Esophagus muscularis mucosa (tissue), 4 donors: ENCODE measurements at regions not wholly inside any gene's neighbourhood (a gene's known extent, or its start where the extent isn't known, plus 50 kb on each side); places are given as distances from the start of the nearest gene placed in this dataset.

Source experiments
- DNase-seq: peaks from one replicate; pipeline ENCODE4 v3.0.0-alpha.2; 2017; ENCODE audit errors: extremely low spot score
- H3K27ac ChIP-seq, 4 donors: fragments of 200-600 bp; sonication (generic); replicated peaks in 1 of 4; 1 replicate in 3 of 4; 2 replicates in 1 of 4; pipeline ENCODE4 v1.5.1; 2016 to 2019; ENCODE audit warnings: mild to moderate bottlenecking in 1 of 4
- H3K27me3 ChIP-seq, 4 donors: fragments of 200-600 bp; sonication (generic); one replicate each; pipeline versions ENCODE4 v1.5.1 to v1.6.0; 2016 to 2019
- H3K36me3 ChIP-seq, 4 donors: fragments of 200-600 bp; sonication (generic); one replicate each; pipeline ENCODE4 v1.5.1; 2016 to 2019
- H3K4me1 ChIP-seq, 4 donors: fragments of 200-600 bp; sonication (generic); one replicate each; pipeline ENCODE4 v1.5.1; 2016 to 2019
- H3K4me3 ChIP-seq, 4 donors: fragments of 200-600 bp; sonication (generic); 1 replicate in 2 of 4; 2 replicates in 2 of 4; pipeline ENCODE4 v1.5.1; 2016 to 2019; ENCODE audit warnings: mild to moderate bottlenecking in 4 of 4, moderate library complexity in 1 of 4
- H3K9me3 ChIP-seq, 4 donors: fragments of 200-600 bp; sonication (generic); 1 replicate in 3 of 4; 2 replicates in 1 of 4; pipeline ENCODE4 v1.5.1; 2016 to 2019
- CTCF ChIP-seq, 3 experiments: fragments of 200-600 bp in 2 of 3; fragments of 450-650 bp in 1 of 3; sonication (generic) in 2 of 3; IDR thresholded peaks; one replicate each; pipeline ENCODE4 v1.5.1; 2017 to 2019; ENCODE audit warnings: antibody characterized with exemption in 3 of 3, mild to moderate bottlenecking in 2 of 3, moderate library complexity in 1 of 3
- EP300 ChIP-seq: sonication (generic); formaldehyde crosslinking; IDR thresholded peaks from one replicate; pipeline ENCODE4 v1.6.1; 2017; ENCODE audit warnings: antibody characterized with exemption
- POLR2A ChIP-seq: fragments of 450-650 bp; IDR thresholded peaks from one replicate; pipeline ENCODE4 v1.6.1; 2017; ENCODE audit warnings: antibody characterized with exemption, moderate library complexity, mild to moderate bottlenecking, low read depth
- POLR2AphosphoS5 ChIP-seq, 2 donors: sonication (generic); formaldehyde crosslinking; IDR thresholded peaks; one replicate each; pipeline ENCODE4 v1.6.1; 2017; ENCODE audit warnings: antibody characterized with exemption in 2 of 2
- WGBS: methylation state at CpG from one replicate; pipeline ENCODE4 v1.1.5; 2018; 5-methylcytosine and 5-hydroxymethylcytosine counted together
- intact Hi-C: fragments of 100-400 bp; cut with DNase I; formaldehyde crosslinking; loops from one replicate; pipeline ENCODE4 v1.15.1; 2023

GRCh38 chr20:39990692-39991091, 698.3 kb downstream of the MAFB start:
- Histone ChIP-seq H3K36me3 (no peaks in the 10 kb centered on the region), H3K4me3 (no peak overlapping the region), H3K4me1 (peaks cover 17 to 25% (median 19%) of the 10 kb centered on the region in 4 donors), H3K9me3 (peaks cover 0 to 3% (median 0%) of the 10 kb centered on the region in 4 donors), H3K27ac (no peak overlapping the region), H3K27me3 (no peaks in the 10 kb centered on the region)
- intact Hi-C loops = no loop called here
- no peak for TF ChIP-seq POLR2AphosphoS5 (IDR thresholded peaks at IDR 0.05)
- TF ChIP-seq POLR2A = no peak
- TF ChIP-seq CTCF (IDR thresholded peaks at IDR 0.05) = no peak
- TF ChIP-seq EP300 = no peak
- DNase-seq = no peak

- peaks cover 0 to 3% (median 0%) of the 10 kb centered on the region in 4 donors for H3K9me3 ChIP-seq
- intact Hi-C loops = no loop called here
- no peak overlapping the region for H3K27ac ChIP-seq
- TF ChIP-seq EP300 = no peak
- no peak for TF ChIP-seq CTCF (IDR thresholded peaks at IDR 0.05)
- TF ChIP-seq POLR2A = no peak
- DNase-seq = no peak
- peaks cover 24 to 35% (median 30%) of the 10 kb centered on the region in 4 donors for H3K4me1 ChIP-seq
- H3K4me3 ChIP-seq = no peak overlapping the region
- no peaks in the 10 kb centered on the region for H3K36me3 ChIP-seq
- H3K27me3 ChIP-seq = no peaks in the 10 kb centered on the region
- whole genome bisulfite sequencing = 0% methylated on average over 1 of the region's 1 CpG
These were observed 700.0 kb downstream of the MAFB start for GRCh38 chr20:39988991-39989390.

- Histone ChIP-seq H3K27ac (peak overlapping the region; percentile 78 to 85 (median 82)), H3K9me3 (peaks cover 0 to 3% (median 0%) of the 10 kb centered on the region in 4 donors), H3K4me1 (peaks cover 24 to 40% (median 28%) of the 10 kb centered on the region in 4 donors), H3K36me3 (no peaks in the 10 kb centered on the region), H3K27me3 (no peaks in the 10 kb centered on the region), H3K4me3 (peak overlapping the region in 1 of 4 donors; percentile 5)
- no peak for DNase-seq
- WGBS = 16% methylated on average over 6 of the region's 6 CpGs
- intact Hi-C loops = no loop called here
- no peak for TF ChIP-seq CTCF (IDR thresholded peaks at IDR 0.05)
- TF ChIP-seq POLR2AphosphoS5 (IDR thresholded peaks at IDR 0.05) = peak; percentile 56 to 73
These were observed 702.7 kb downstream of the MAFB start for GRCh38 chr20:39986173-39986904.

- DNase-seq = no peak
- H3K27ac ChIP-seq = peak overlapping the region; percentile 78 to 85 (median 82)
- TF ChIP-seq CTCF (IDR thresholded peaks at IDR 0.05) (no peak), POLR2AphosphoS5 (IDR thresholded peaks at IDR 0.05) (no peak), POLR2A (no peak), EP300 (no peak)
- H3K4me1 ChIP-seq = peaks cover 24 to 40% (median 28%) of the 10 kb centered on the region in 4 donors
- H3K4me3 ChIP-seq = no peak overlapping the region
- no peaks in the 10 kb centered on the region for H3K27me3 ChIP-seq
- H3K36me3 ChIP-seq = no peaks in the 10 kb centered on the region
- H3K9me3 ChIP-seq = no peaks in the 10 kb centered on the region
- intact Hi-C loops = no loop called here
- 61% methylated on average over 5 of the region's 5 CpGs for WGBS
These were observed 703.7 kb downstream of the MAFB start for GRCh38 chr20:39985271-39985827.
